Left lung (tissue), 4 donors: ENCODE measurements at regions not wholly inside any gene's neighbourhood (a gene's known extent, or its start where the extent isn't known, plus 50 kb on each side); places are given as distances from the start of the nearest gene placed in this dataset.

ENCODE experiments used
- ATAC-seq: fragments of 200-7000 bp; cut with Tn5 transposase; one replicate; pipeline ENCODE4 v1.9.1; 2020; ENCODE audit warnings: moderate library complexity
- DNase-seq, 4 donors: peaks; one replicate each; pipeline ENCODE4 v3.0.0-alpha.2; 2013 to 2020
- H3K27ac ChIP-seq, 2 donors: fragments of 200-600 bp; sonication (generic) in 1 of 2; one replicate each; pipeline versions ENCODE4 v1.5.0 to v1.8.0; 2020 to 2021
- H3K27me3 ChIP-seq, 2 donors: fragments of 200-600 bp; sonication (generic) in 1 of 2; one replicate each; pipeline versions ENCODE4 v1.5.0 to v1.8.0; 2020 to 2021
- H3K36me3 ChIP-seq, 2 donors: fragments of 200-600 bp; sonication (generic) in 1 of 2; one replicate each; pipeline versions ENCODE4 v1.5.0 to v1.8.0; 2020 to 2021
- H3K4me1 ChIP-seq, 2 donors: fragments of 200-600 bp; one replicate each; pipeline ENCODE4 v1.8.0; 2021
- H3K4me3 ChIP-seq, 2 donors: fragments of 200-600 bp; sonication (generic) in 1 of 2; one replicate each; pipeline versions ENCODE4 v1.5.0 to v1.8.0; 2020 to 2021; ENCODE audit warnings: mild to moderate bottlenecking in 1 of 2
- H3K9me3 ChIP-seq, 2 donors: fragments of 200-600 bp; sonication (generic) in 1 of 2; one replicate each; pipeline versions ENCODE4 v1.5.0 to v1.8.0; 2020 to 2021
- CTCF ChIP-seq, 2 donors: fragments of 200-600 bp; sonication (generic) in 1 of 2; IDR thresholded peaks; one replicate each; pipeline versions ENCODE4 v1.5.0 to v1.8.0; 2021; ENCODE audit warnings: antibody characterized with exemption in 2 of 2
- intact Hi-C, 2 donors: fragments of 100-400 bp; cut with DNase I; formaldehyde crosslinking; loops; one replicate each; pipeline versions ENCODE4 v1.11.2 to v1.14.2; 2022
- donor health status: DM: no; HTN: yes; CAD: no.
- donor health status: DM: no; HTN: no; CAD: no.

GRCh38 chr3:150105886-150106612, 135.4 kb upstream of the PFN2 start:
- no peaks in the 10 kb centered on the region for H3K27me3 ChIP-seq
- H3K9me3 ChIP-seq = peaks cover 0 to 9% of the 10 kb centered on the region in 2 donors
- no peak overlapping the region for H3K27ac ChIP-seq
- no peaks in the 10 kb centered on the region for H3K4me1 ChIP-seq
- no peak overlapping the region for H3K4me3 ChIP-seq
- no peaks in the 10 kb centered on the region for H3K36me3 ChIP-seq
- DNase-seq = no peak
- intact Hi-C loops = no loop called here
- no peak for TF ChIP-seq CTCF (IDR thresholded peaks at IDR 0.05)
- no peak for ATAC-seq

- H3K36me3 ChIP-seq = no peaks in the 10 kb centered on the region
- TF ChIP-seq CTCF (IDR thresholded peaks at IDR 0.05) = no peak
- no peak overlapping the region for H3K27ac ChIP-seq
- peaks cover 0 to 14% of the 10 kb centered on the region in 2 donors for H3K9me3 ChIP-seq
- intact Hi-C loops = no loop called here
- no peaks in the 10 kb centered on the region for H3K27me3 ChIP-seq
- no peaks in the 10 kb centered on the region for H3K4me1 ChIP-seq
- no peak overlapping the region for H3K4me3 ChIP-seq
- ATAC-seq = no peak
- no peak for DNase-seq
Measured at GRCh38 chr3:150105025-150105424, 134.3 kb upstream of the PFN2 start.

GRCh38 chr3:150104564-150104963, 133.9 kb upstream of the PFN2 start:
- no peaks in the 10 kb centered on the region for H3K4me1 ChIP-seq
- peaks cover 0 to 14% of the 10 kb centered on the region in 2 donors for H3K9me3 ChIP-seq
- H3K27ac ChIP-seq = no peak overlapping the region
- no peak for DNase-seq
- intact Hi-C loops = no loop called here
- H3K4me3 ChIP-seq = no peak overlapping the region
- TF ChIP-seq CTCF (IDR thresholded peaks at IDR 0.05) = no peak
- no peaks in the 10 kb centered on the region for H3K36me3 ChIP-seq
- no peak for ATAC-seq
- no peaks in the 10 kb centered on the region for H3K27me3 ChIP-seq

- Histone ChIP-seq H3K9me3 (peaks cover 0 to 14% of the 10 kb centered on the region in 2 donors), H3K27me3 (no peaks in the 10 kb centered on the region), H3K36me3 (no peaks in the 10 kb centered on the region), H3K4me3 (no peak overlapping the region), H3K4me1 (no peaks in the 10 kb centered on the region), H3K27ac (no peak overlapping the region)
- no peak for TF ChIP-seq CTCF (IDR thresholded peaks at IDR 0.05)
- intact Hi-C loops = no loop called here
- DNase-seq (no peak), ATAC-seq (no peak)
Measured at GRCh38 chr3:150101016-150101415, 130.3 kb upstream of the PFN2 start.

GRCh38 chr3:150098621-150099020, 127.9 kb upstream of the PFN2 start:
- no peak for TF ChIP-seq CTCF (IDR thresholded peaks at IDR 0.05)
- no peak overlapping the region for H3K27ac ChIP-seq

More at GRCh38 chr3:150098621-150099020, 127.9 kb upstream of the PFN2 start:
- Histone ChIP-seq H3K4me3 (no peak overlapping the region), H3K4me1 (no peaks in the 10 kb centered on the region), H3K36me3 (no peaks in the 10 kb centered on the region), H3K27me3 (no peaks in the 10 kb centered on the region), H3K9me3 (peaks cover 0 to 14% of the 10 kb centered on the region in 2 donors)
- ATAC-seq = no peak
- DNase-seq = no peak
- intact Hi-C loops = no loop called here
